AG08396 (cell line): ENCODE measurements at regions not wholly inside any gene's neighbourhood (a gene's known extent, or its start where the extent isn't known, plus 50 kb on each side); places are given as distances from the start of the nearest gene placed in this dataset.

ENCODE experiments used
- DNase-seq: peaks from one replicate; pipeline ENCODE4 v3.0.0; 2012; ENCODE audit warnings: low spot score, mixed read lengths

- DNase-seq = no peak
These were observed 83.0 kb downstream of the CMPK2 start for GRCh38 chr2:6782517-6783237.

- no peak for DNase-seq
These were observed 82.5 kb downstream of the CMPK2 start for GRCh38 chr2:6783238-6783614.

GRCh38 chr2:6784291-6784690, 81.4 kb downstream of the CMPK2 start:
- DNase-seq = no peak

GRCh38 chr2:6785493-6785892, 80.2 kb downstream of the CMPK2 start:
- DNase-seq = no peak

- no peak for DNase-seq
These were observed 78.3 kb downstream of the CMPK2 start for GRCh38 chr2:6787376-6787775.

GRCh38 chr2:6788614-6789013, 77.1 kb downstream of the CMPK2 start:
- no peak for DNase-seq

GRCh38 chr2:6789559-6790138, 76.1 kb downstream of the CMPK2 start:
- DNase-seq = no peak

- no peak for DNase-seq
These were observed 74.0 kb downstream of the CMPK2 start for GRCh38 chr2:6791682-6792081.

- no peak for DNase-seq
These were observed 72.8 kb downstream of the CMPK2 start for GRCh38 chr2:6792883-6793282.

GRCh38 chr2:6793371-6793770, 72.3 kb downstream of the CMPK2 start:
- DNase-seq = no peak

GRCh38 chr2:6793913-6794312, 71.8 kb downstream of the CMPK2 start:
- no peak for DNase-seq

GRCh38 chr2:6794448-6794847, 71.3 kb downstream of the CMPK2 start:
- no peak for DNase-seq
